CD14-positive monocyte (primary cell): ENCODE measurements at regions not wholly inside any gene's neighbourhood (a gene's known extent, or its start where the extent isn't known, plus 50 kb on each side); places are given as distances from the start of the nearest gene placed in this dataset.

ENCODE experiments used
- DNase-seq, 3 donors: peaks; one replicate each; pipeline ENCODE4 v3.0.0-alpha.2; 2011 to 2022
- H2AFZ ChIP-seq: 2 replicates; pipeline ENCODE4 v1.6.0; 2012; ENCODE audit warnings: mild to moderate bottlenecking, low read depth, low read length, inconsistent platforms; ENCODE audit not compliant: insufficient read depth, poor library complexity, severe bottlenecking
- H3K27ac ChIP-seq, 2 donors: 1 replicate in 1 of 2; 2 replicates in 1 of 2; pipeline ENCODE4 v1.5.1; 2012 to 2013; ENCODE audit warnings: low read length in 2 of 2, control low read depth in 1 of 2, inconsistent platforms in 1 of 2, low read depth in 1 of 2, mild to moderate bottlenecking in 1 of 2
- H3K27me3 ChIP-seq, 2 donors: one replicate each; pipeline versions ENCODE4 v1.6.0 to v1.6.1; 2011 to 2013; ENCODE audit warnings: low read length in 2 of 2; ENCODE audit not compliant: control insufficient read depth in 2 of 2, insufficient read depth in 2 of 2
- H3K36me3 ChIP-seq, 2 donors: replicated peaks in 1 of 2; 1 replicate in 1 of 2; 2 replicates in 1 of 2; pipeline versions ENCODE4 v1.5.1 to v1.6.1; 2012 to 2013; ENCODE audit warnings: low read length in 2 of 2, control low read depth in 1 of 2, inconsistent platforms in 1 of 2, mild to moderate bottlenecking in 1 of 2; ENCODE audit not compliant: insufficient read depth in 2 of 2, control insufficient read depth in 1 of 2
- H3K4me1 ChIP-seq, 2 donors: 1 replicate in 1 of 2; 2 replicates in 1 of 2; pipeline versions ENCODE4 v1.5.1 to v1.6.1; 2012 to 2013; ENCODE audit warnings: low read length in 2 of 2, control low read depth in 1 of 2, inconsistent platforms in 1 of 2, mild to moderate bottlenecking in 1 of 2, moderate library complexity in 1 of 2; ENCODE audit not compliant: insufficient read depth in 2 of 2, control insufficient read depth in 1 of 2
- H3K4me2 ChIP-seq: replicated peaks from 2 replicates; pipeline ENCODE3; 2012; ENCODE audit warnings: low read length, moderate library complexity, mild to moderate bottlenecking; ENCODE audit not compliant: poor library complexity, severe bottlenecking; ENCODE audit errors: extremely low read depth
- H3K4me3 ChIP-seq, 3 experiments: fragments of 200-600 bp in 1 of 3; sonication (generic) in 1 of 3; replicated peaks in 1 of 3; 1 replicate in 2 of 3; 2 replicates in 1 of 3; pipeline ENCODE4 v1.5.1; 2011 to 2013; ENCODE audit warnings: low read length in 3 of 3, mild to moderate bottlenecking in 3 of 3, control low read depth in 2 of 3, low read depth in 2 of 3, inconsistent platforms in 1 of 3, moderate library complexity in 1 of 3
- H3K79me2 ChIP-seq: 2 replicates; pipeline ENCODE4 v1.6.0; 2012; ENCODE audit warnings: mild to moderate bottlenecking, control low read depth, inconsistent platforms, low read length, moderate library complexity; ENCODE audit not compliant: insufficient read depth
- H3K9ac ChIP-seq: 2 replicates; pipeline ENCODE4 v1.6.0; 2017; ENCODE audit warnings: low read length, mild to moderate bottlenecking; ENCODE audit not compliant: insufficient read depth, poor library complexity, severe bottlenecking
- H3K9me3 ChIP-seq, 2 donors: replicated peaks in 1 of 2; 1 replicate in 1 of 2; 2 replicates in 1 of 2; pipeline versions ENCODE4 v1.5.1 to v1.6.1; 2012 to 2013; ENCODE audit warnings: low read length in 2 of 2, control low read depth in 1 of 2; ENCODE audit not compliant: control insufficient read depth in 1 of 2, insufficient read depth in 1 of 2
- H4K20me1 ChIP-seq: 2 replicates; pipeline ENCODE4 v1.6.0; 2012; ENCODE audit warnings: mild to moderate bottlenecking, low read length, control low read depth, moderate library complexity; ENCODE audit not compliant: insufficient read depth
- H3K27ac Mint-ChIP-seq, 7 donors: one replicate each; pipeline ENCODE4 v1.8.0; 2020; ENCODE audit warnings: mild to moderate bottlenecking in 7 of 7, mixed read lengths in 7 of 7, moderate library complexity in 6 of 7, inconsistent platforms in 2 of 7
- H3K27me3 Mint-ChIP-seq, 3 donors: one replicate each; pipeline ENCODE4 v1.8.0; 2021 to 2022; ENCODE audit warnings: low read depth in 3 of 3, mild to moderate bottlenecking in 3 of 3, mixed read lengths in 3 of 3, moderate library complexity in 3 of 3, inconsistent platforms in 1 of 3
- H3K36me3 Mint-ChIP-seq, 2 donors: one replicate each; pipeline ENCODE4 v1.8.0; 2020; ENCODE audit warnings: mixed read lengths in 2 of 2, inconsistent platforms in 1 of 2, mild to moderate bottlenecking in 1 of 2
- H3K4me1 Mint-ChIP-seq: one replicate; pipeline ENCODE4 v1.8.0; 2020; ENCODE audit warnings: mild to moderate bottlenecking, mixed read lengths
- H3K4me3 Mint-ChIP-seq, 2 donors: one replicate each; pipeline ENCODE4 v1.8.0; 2020; ENCODE audit warnings: mild to moderate bottlenecking in 2 of 2, mixed read lengths in 2 of 2, moderate library complexity in 1 of 2
- H3K9me3 Mint-ChIP-seq, 7 donors: one replicate each; pipeline ENCODE4 v1.8.0; 2020 to 2022; ENCODE audit warnings: mixed read lengths in 7 of 7, mild to moderate bottlenecking in 6 of 7, moderate library complexity in 6 of 7, inconsistent platforms in 2 of 7
- CTCF ChIP-seq: fragments of 200-600 bp; IDR thresholded peaks from one replicate; pipeline ENCODE4 v1.8.0; 2022; ENCODE audit warnings: antibody characterized with exemption, mild to moderate bottlenecking
- WGBS: methylation state at CpG from one replicate; pipeline ENCODE4 v1.1.5; 2013; ENCODE audit warnings: missing lambda C conversion rate; ENCODE audit not compliant: insufficient coverage; 5-methylcytosine and 5-hydroxymethylcytosine counted together
- intact Hi-C, 2 donors: fragments of 100-400 bp; cut with micrococcal nuclease; formaldehyde crosslinking; loops; one replicate each; pipeline versions ENCODE4 v1.15.0 to v1.15.1; 2023

- H3K9me3 Mint-ChIP-seq, result peaks cover 0 to 13% (median 3%) of the 10 kb centered on the region in 7 donors
- H2AFZ ChIP-seq, result no peak overlapping the region
- DNase-seq, result no peak
- no peaks in the 10 kb centered on the region for H3K36me3 Mint-ChIP-seq
- H3K9me3 ChIP-seq, result peaks cover 0 to 7% of the 10 kb centered on the region in 2 donors
- no peak overlapping the region for H3K4me2 ChIP-seq
- WGBS, result 56% methylated on average over 10 of the region's 14 CpGs
- H3K4me3 ChIP-seq, result no peak overlapping the region
- peaks cover 9 to 13% (median 12%) of the 10 kb centered on the region in 3 donors for H3K27me3 Mint-ChIP-seq
- no peaks in the 10 kb centered on the region for H3K36me3 ChIP-seq
- H3K79me2 ChIP-seq, result no peaks in the 10 kb centered on the region
- H3K4me3 Mint-ChIP-seq, result no peak overlapping the region
- no peaks in the 10 kb centered on the region for H3K4me1 Mint-ChIP-seq
- intact Hi-C loops, result no loop called here
- H4K20me1 ChIP-seq, result no peaks in the 10 kb centered on the region
- H3K27ac ChIP-seq, result no peak overlapping the region
- H3K27ac Mint-ChIP-seq, result peak overlapping the region in 1 of 7 donors; percentile 21
- TF ChIP-seq CTCF, result no peak
- H3K9ac ChIP-seq, result no peak overlapping the region
- H3K4me1 ChIP-seq, result peaks cover 0 to 4% of the 10 kb centered on the region in 2 donors
- H3K27me3 ChIP-seq, result no peaks in the 10 kb centered on the region
These were observed 368.1 kb downstream of the C16orf95 start for GRCh38 chr16:86949116-86949515.

- TF ChIP-seq CTCF, result no peak
- Mint-ChIP-seq H3K4me1 (no peaks in the 10 kb centered on the region), H3K27me3 (peaks cover 9 to 13% (median 12%) of the 10 kb centered on the region in 3 donors), H3K4me3 (no peak overlapping the region), H3K27ac (no peak overlapping the region), H3K9me3 (peaks cover 0 to 13% (median 3%) of the 10 kb centered on the region in 7 donors), H3K36me3 (no peaks in the 10 kb centered on the region)
- H4K20me1 ChIP-seq, result no peaks in the 10 kb centered on the region
- no CpG with 5 or more reads among the region's 3 CpGs for WGBS
- no peak overlapping the region for H3K9ac ChIP-seq
- peaks cover 0 to 7% of the 10 kb centered on the region in 2 donors for H3K9me3 ChIP-seq
- H3K79me2 ChIP-seq, result no peaks in the 10 kb centered on the region
- no peak overlapping the region for H3K4me2 ChIP-seq
- H3K27ac ChIP-seq, result no peak overlapping the region
- H2AFZ ChIP-seq, result no peak overlapping the region
- peaks cover 0 to 4% of the 10 kb centered on the region in 2 donors for H3K4me1 ChIP-seq
- intact Hi-C loops, result no loop called here
- no peak for DNase-seq
- H3K4me3 ChIP-seq, result no peak overlapping the region
- H3K27me3 ChIP-seq, result no peaks in the 10 kb centered on the region
- H3K36me3 ChIP-seq, result no peaks in the 10 kb centered on the region
These were observed 367.6 kb downstream of the C16orf95 start for GRCh38 chr16:86949630-86950029.
